Stimulated activated CD8-positive, alpha-beta memory T cell treated with anti-CD3 and anti-CD28 coated beads, Interleukin-7, amount 100 ng/mL, for 1 hour (primary cell): ENCODE measurements at regions not wholly inside any gene's neighbourhood (a gene's known extent, or its start where the extent isn't known, plus 50 kb on each side); places are given as distances from the start of the nearest gene placed in this dataset.
"Not testable (repeated sequence)": the region's sequence is repeated elsewhere in the genome, so short reads cannot be mapped to it uniquely, and the experiment has no call there.

ENCODE experiments used
- DNase-seq, 2 donors: peaks; one replicate each; pipeline ENCODE4 v3.0.0-alpha.2; 2020; ENCODE audit warnings: low read depth in 2 of 2

GRCh38 chr15:45867281-45867680 lies 232.5 kb downstream of the SQOR start:
- no peak for DNase-seq

GRCh38 chr15:45868109-45868691 lies 233.4 kb downstream of the SQOR start:
- no peak for DNase-seq

GRCh38 chr15:45869034-45869668 lies 234.3 kb downstream of the SQOR start:
- DNase-seq, result no peak

GRCh38 chr15:45871121-45871855 lies 236.5 kb downstream of the SQOR start:
- DNase-seq, result no peak

GRCh38 chr15:45873781-45874180 lies 239.0 kb downstream of the SQOR start:
- no peak for DNase-seq

GRCh38 chr15:45874566-45874965 lies 239.7 kb downstream of the SQOR start:
- DNase-seq, result not testable (repeated sequence)

GRCh38 chr15:45884289-45884688 lies 249.5 kb downstream of the SQOR start:
- DNase-seq, result no peak

- DNase-seq, result no peak
These were observed 250.1 kb downstream of the SQOR start for GRCh38 chr15:45884755-45885445.

- DNase-seq, result no peak
These were observed 251.0 kb downstream of the SQOR start for GRCh38 chr15:45885801-45886200.

- no peak for DNase-seq
These were observed 256.9 kb downstream of the SQOR start for GRCh38 chr15:45891766-45892165.

- no peak for DNase-seq
These were observed 257.4 kb downstream of the SQOR start for GRCh38 chr15:45892182-45892581.

- DNase-seq, result no peak
These were observed 268.5 kb downstream of the SQOR start for GRCh38 chr15:45903283-45903682.

GRCh38 chr15:45904019-45904418 lies 269.2 kb downstream of the SQOR start:
- no peak for DNase-seq

- no peak for DNase-seq
These were observed 271.4 kb downstream of the SQOR start for GRCh38 chr15:45906230-45906629.

GRCh38 chr15:45910671-45911070 lies 275.8 kb downstream of the SQOR start:
- DNase-seq, result no peak

GRCh38 chr15:45913451-45913850 lies 278.6 kb downstream of the SQOR start:
- no peak for DNase-seq

- no peak for DNase-seq
These were observed 279.6 kb downstream of the SQOR start for GRCh38 chr15:45914425-45914824.

- DNase-seq, result no peak
These were observed 284.0 kb downstream of the SQOR start for GRCh38 chr15:45918839-45919238.

GRCh38 chr15:45919806-45920205 lies 285.0 kb downstream of the SQOR start:
- DNase-seq, result no peak

GRCh38 chr15:45921376-45921775 lies 286.5 kb downstream of the SQOR start:
- DNase-seq, result no peak

GRCh38 chr15:45921978-45922377 lies 287.1 kb downstream of the SQOR start:
- DNase-seq, result no peak

GRCh38 chr15:45941367-45941766 lies 306.5 kb downstream of the SQOR start:
- no peak for DNase-seq

- no peak for DNase-seq
These were observed 308.4 kb downstream of the SQOR start for GRCh38 chr15:45943240-45943639.
